ENCODE measurements at regions not wholly inside any gene's neighbourhood (a gene's known extent, or its start where the extent isn't known, plus 50 kb on each side); places are given as distances from the start of the nearest gene placed in this dataset.
"Not testable (repeated sequence)": the region's sequence is repeated elsewhere in the genome, so short reads cannot be mapped to it uniquely, and the experiment has no call there.

GRCh38 chr7:124208173-124208572 is 175.3 kb upstream of the TMEM229A start:
- no peak for DNase-seq

GRCh38 chr7:124205526-124205925 is 172.7 kb upstream of the TMEM229A start:
- DNase-seq = no peak

- DNase-seq = no peak
These were observed 169.7 kb upstream of the TMEM229A start for GRCh38 chr7:124202546-124202945.

- no peak for DNase-seq
These were observed 169.0 kb upstream of the TMEM229A start for GRCh38 chr7:124201768-124202349.

- no peak for DNase-seq
These were observed 163.7 kb upstream of the TMEM229A start for GRCh38 chr7:124196519-124196918.

- DNase-seq = no peak
These were observed 160.0 kb upstream of the TMEM229A start for GRCh38 chr7:124192885-124193284.

- no peak for DNase-seq
These were observed 158.8 kb upstream of the TMEM229A start for GRCh38 chr7:124191713-124192112.

- no peak for DNase-seq
These were observed 158.2 kb upstream of the TMEM229A start for GRCh38 chr7:124191030-124191429.

GRCh38 chr7:124188576-124188975 is 155.7 kb upstream of the TMEM229A start:
- no peak for DNase-seq

GRCh38 chr7:124187962-124188361 is 155.1 kb upstream of the TMEM229A start:
- no peak for DNase-seq

- DNase-seq = no peak
These were observed 150.8 kb upstream of the TMEM229A start for GRCh38 chr7:124183649-124184048.

- no peak for DNase-seq
These were observed 146.8 kb upstream of the TMEM229A start for GRCh38 chr7:124179641-124180040.

- DNase-seq = no peak
These were observed 145.0 kb upstream of the TMEM229A start for GRCh38 chr7:124177891-124178290.

- not testable (repeated sequence) for DNase-seq
These were observed 138.9 kb upstream of the TMEM229A start for GRCh38 chr7:124171812-124172211.

- no peak for DNase-seq
These were observed 138.2 kb upstream of the TMEM229A start for GRCh38 chr7:124171068-124171467.

GRCh38 chr7:124168616-124169015 is 135.7 kb upstream of the TMEM229A start:
- DNase-seq = no peak

- no peak for DNase-seq
These were observed 129.8 kb upstream of the TMEM229A start for GRCh38 chr7:124162667-124163066.

GRCh38 chr7:124155432-124156022 is 122.7 kb upstream of the TMEM229A start:
- DNase-seq = no peak

- DNase-seq = no peak
These were observed 120.2 kb upstream of the TMEM229A start for GRCh38 chr7:124152859-124153692.

- DNase-seq = no peak
These were observed 104.8 kb upstream of the TMEM229A start for GRCh38 chr7:124137664-124138063.

GRCh38 chr7:124124201-124124600 is 91.3 kb upstream of the TMEM229A start:
- no peak for DNase-seq

- no peak for DNase-seq
These were observed 88.0 kb upstream of the TMEM229A start for GRCh38 chr7:124120911-124121310.

GRCh38 chr7:124113045-124113444 is 80.2 kb upstream of the TMEM229A start:
- DNase-seq = no peak

- DNase-seq = no peak
These were observed 73.7 kb upstream of the TMEM229A start for GRCh38 chr7:124106575-124106974.
